GM12878 (cell line): ENCODE measurements at regions not wholly inside any gene's neighbourhood (a gene's known extent, or its start where the extent isn't known, plus 50 kb on each side); places are given as distances from the start of the nearest gene placed in this dataset.
A peak's percentile ranks its signal among the peaks of the same experiment; 100 is the strongest.

Source experiments
- ATAC-seq: fragments of 200-7000 bp; cut with Tn5 transposase; 3 replicates; pipeline ENCODE4 v1.9.1; 2020; ENCODE audit warnings: mild to moderate bottlenecking, moderate library complexity
- BruUV-seq: library from RNA; stranded (reverse); fragments of 400-500 nt; replicated peaks from 2 replicates; lab custom pipeline; 2021; lab: Mats Ljungman, UMichigan
- CTCF ChIA-PET: fragments of 300-600 bp; sonication (Branson Sonifier 250); formaldehyde crosslinking; extraction: SDS; loops from one replicate; lab custom pipeline; 2021; ENCODE audit warnings: inconsistent platforms; lab: Yijun Ruan, JAX
- POLR2A ChIA-PET: fragments of 350-600 bp; formaldehyde crosslinking; extraction: SDS; loops from one replicate; lab custom pipeline; 2021; ENCODE audit warnings: inconsistent platforms; lab: Charles Lee
- RAD21 ChIA-PET: fragments of 300-600 bp; sonication (Branson Sonifier 250); formaldehyde crosslinking; loops from one replicate; lab custom pipeline; 2023; ENCODE audit warnings: antibody characterized with exemption; ENCODE audit not compliant: unreplicated experiment; lab: Charles Lee
- SMC1A ChIA-PET: fragments of 300-600 bp; sonication (Branson Sonifier 250); formaldehyde crosslinking; loops from one replicate; lab custom pipeline; 2023; ENCODE audit not compliant: unreplicated experiment, uncharacterized antibody; lab: Charles Lee
- DNase-seq: peaks from one replicate; pipeline ENCODE4 v3.0.0-alpha.2; 2011; ENCODE audit warnings: low read depth, low spot score
- FAIRE-seq: peaks from 3 replicates; lab custom pipeline; 2011; peaks lifted over from hg19 to GRCh38; lab: Jason Lieb, UNC
- H2AFZ ChIP-seq: 2 replicates; pipeline ENCODE4 v1.6.0; 2011; ENCODE audit warnings: low read depth, low read length, control low read depth; ENCODE audit not compliant: control insufficient read depth
- H3K27ac ChIP-seq: 2 replicates; pipeline ENCODE4 v1.5.1; 2011; ENCODE audit warnings: control low read depth; ENCODE audit not compliant: control insufficient read depth, insufficient read depth
- H3K27me3 ChIP-seq, 2 experiments: replicated peaks in 1 of 2; 2 replicates each; pipeline versions ENCODE4 v1.6.0 to v1.6.1; 2011; ENCODE audit warnings: low read length in 1 of 2; ENCODE audit not compliant: control insufficient read depth in 2 of 2, insufficient read depth in 2 of 2
- H3K36me3 ChIP-seq, 2 experiments: 2 replicates each; pipeline ENCODE4 v1.5.1; 2011; ENCODE audit warnings: low read length in 1 of 2; ENCODE audit not compliant: control insufficient read depth in 2 of 2, insufficient read depth in 2 of 2
- H3K4me1 ChIP-seq: 2 replicates; pipeline ENCODE4 v1.6.1; 2011; ENCODE audit warnings: mild to moderate bottlenecking, low read length, moderate library complexity, mixed read lengths; ENCODE audit not compliant: control insufficient read depth, insufficient read depth
- H3K4me2 ChIP-seq: 2 replicates; pipeline ENCODE4 v1.6.0; 2011; ENCODE audit warnings: control low read depth; ENCODE audit not compliant: control insufficient read depth, insufficient read depth
- H3K4me3 ChIP-seq: fragments of 200-600 bp; sonication (generic); 2 replicates; pipeline ENCODE4 v1.5.1; 2016
- H3K79me2 ChIP-seq: 2 replicates; pipeline ENCODE4 v1.6.0; 2011; ENCODE audit warnings: low read length; ENCODE audit not compliant: control insufficient read depth, insufficient read depth
- H3K9ac ChIP-seq: 2 replicates; pipeline ENCODE4 v1.8.0; 2011; ENCODE audit warnings: low read length, control low read depth, mixed read lengths; ENCODE audit not compliant: control insufficient read depth, insufficient read depth
- H3K9me3 ChIP-seq: replicated peaks from 3 replicates; pipeline ENCODE4 v1.5.1; 2011; ENCODE audit warnings: mild to moderate bottlenecking, low read length; ENCODE audit not compliant: control insufficient read depth, insufficient read depth
- H4K20me1 ChIP-seq: 2 replicates; pipeline ENCODE4 v1.6.0; 2011; ENCODE audit not compliant: control insufficient read depth, insufficient read depth
- CEBPB ChIP-seq, 2 experiments: fragments of 150-350 bp in 1 of 2; IDR thresholded peaks; 2 replicates each; pipeline ENCODE4 v1.6.1; 2012 to 2014; ENCODE audit warnings: low read depth in 2 of 2, low read length in 2 of 2, borderline replicate concordance in 1 of 2, inconsistent platforms in 1 of 2
- CHD1 ChIP-seq: IDR thresholded peaks from 2 replicates; pipeline ENCODE4 v1.6.1; 2012; ENCODE audit warnings: low read depth, low read length, improper control_type of control experiment
- FOS ChIP-seq: IDR thresholded peaks from 3 replicates; pipeline ENCODE4 v1.6.1; 2011; ENCODE audit warnings: borderline replicate concordance; ENCODE audit not compliant: insufficient read length; ENCODE audit errors: extremely low read depth
- HDAC2 ChIP-seq: fragments of 200-600 bp; sonication (generic); IDR thresholded peaks from 2 replicates; pipeline ENCODE4 v1.6.1; 2017
- MXI1 ChIP-seq: fragments of 150-350 bp; IDR thresholded peaks from 2 replicates; pipeline ENCODE4 v1.6.1; 2011; ENCODE audit warnings: low read depth, mild to moderate bottlenecking, inconsistent platforms, low read length, improper control_type of control experiment
- NR2C2 ChIP-seq: IDR thresholded peaks from 2 replicates; pipeline ENCODE4 v1.6.1; 2011; ENCODE audit warnings: borderline replicate concordance, low read depth; ENCODE audit not compliant: control insufficient read depth, insufficient read length
- RCOR1 ChIP-seq: conservative IDR thresholded peaks from 2 replicates; pipeline ENCODE4 v1.6.1; 2012; ENCODE audit warnings: low read depth, low read length, improper control_type of control experiment
- SIX5 ChIP-seq: IDR thresholded peaks from 2 replicates; pipeline ENCODE4 v1.6.1; 2011; ENCODE audit warnings: mild to moderate bottlenecking, low read depth, low read length, moderate library complexity; ENCODE audit not compliant: severe bottlenecking
- SMAD5 ChIP-seq: IDR thresholded peaks from 2 replicates; pipeline ENCODE4 v1.6.1; 2016; ENCODE audit warnings: antibody characterized with exemption, low read depth
- SREBF2 ChIP-seq: IDR thresholded peaks from 2 replicates; pipeline ENCODE4 v1.6.1; 2012; ENCODE audit warnings: mild to moderate bottlenecking, low read length
- STAT3 ChIP-seq: IDR thresholded peaks from 2 replicates; pipeline ENCODE4 v1.6.1; 2011; ENCODE audit warnings: low read depth, low read length, improper control_type of control experiment
- TARDBP ChIP-seq: IDR thresholded peaks from 2 replicates; pipeline ENCODE4 v1.6.1; 2016; ENCODE audit warnings: borderline replicate concordance
- WGBS: methylation state at CpG from one replicate; pipeline ENCODE4 v1.1.6; 2016; ENCODE audit warnings: low lambda C conversion rate; ENCODE audit not compliant: insufficient replicate concordance, insufficient coverage; ENCODE audit errors: missing lambda C conversion rate; 5-methylcytosine and 5-hydroxymethylcytosine counted together
- in situ Hi-C: fragments of 300-500 bp; cut with MboI; formaldehyde crosslinking; loops from 9 replicates; pipeline ENCODE4 v1.14.3; 2018; ENCODE audit warnings: mixed read lengths
- intact Hi-C: fragments of 100-400 bp; cut with micrococcal nuclease; formaldehyde crosslinking; loops from one replicate; pipeline ENCODE4 v1.14.2; 2022; ENCODE audit not compliant: unreplicated experiment
- TF ChIP-seq, protein P1 (sequence below): fragments of 450-650 bp; formaldehyde crosslinking; IDR thresholded peaks from 2 replicates; pipeline ENCODE4 v1.5.0; 2022; ENCODE audit warnings: mild to moderate bottlenecking, missing genetic modification characterization
- TF ChIP-seq, protein P2 (sequence below): fragments of 450-650 bp; IDR thresholded peaks from 2 replicates; pipeline ENCODE4 v1.6.1; 2017; ENCODE audit warnings: antibody characterized with exemption, mild to moderate bottlenecking, moderate library complexity

DNA sequence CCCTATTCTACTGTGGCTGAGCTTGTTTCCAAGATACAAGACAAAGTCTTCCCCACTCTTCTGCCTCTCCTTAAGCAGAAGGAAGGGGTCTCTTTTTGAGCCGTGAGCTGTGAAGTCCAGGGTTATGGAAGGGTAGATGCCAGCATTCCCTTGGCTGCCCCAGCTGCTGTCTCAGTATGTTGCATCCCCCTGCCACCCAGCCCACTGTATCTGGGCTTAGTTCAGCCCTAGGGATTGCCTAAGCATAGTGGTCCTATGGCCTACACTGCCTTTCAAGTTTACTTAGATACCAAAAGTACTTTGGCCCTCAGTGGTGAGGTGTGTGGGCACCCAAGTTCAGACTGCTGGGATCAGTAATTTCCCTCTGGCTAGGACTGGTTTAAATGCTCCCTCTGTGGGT lies 421.9 kb upstream of the KHDRBS2 start:
- POLR2A ChIA-PET, result no interaction called here
- intact Hi-C loops, result no loop called here
- no peak overlapping the region for H3K27ac ChIP-seq

DNA sequence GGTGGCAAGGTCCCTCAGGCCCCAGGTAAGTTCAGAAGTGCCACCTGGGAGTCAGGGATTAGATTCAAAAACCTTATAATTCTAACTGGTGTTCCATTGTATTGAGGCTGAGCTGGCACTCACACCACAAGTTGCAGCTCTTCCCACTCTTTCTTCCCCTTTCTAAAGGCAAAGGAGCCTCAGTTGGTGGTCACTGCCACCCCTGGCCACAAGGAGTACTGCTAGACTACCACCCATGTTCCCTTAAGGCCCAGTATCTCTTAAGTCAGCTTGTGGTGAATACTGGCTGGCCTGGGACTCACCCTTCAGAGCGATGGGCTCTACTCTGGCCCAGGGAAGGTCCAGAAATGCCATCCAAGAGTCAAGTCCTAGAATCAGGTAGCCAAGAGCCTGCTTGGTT lies 421.1 kb upstream of the KHDRBS2 start:
- intact Hi-C loops, result no loop called here
- ChIA-PET RAD21 (no interaction called here), CTCF (no interaction called here), POLR2A (no interaction called here), SMC1A (no interaction called here)
- Histone ChIP-seq H3K4me1 (no peaks in the 10 kb centered on the region), H3K4me2 (no peak overlapping the region), H3K9ac (no peak overlapping the region), H3K36me3 (no peaks in the 10 kb centered on the region), H3K27me3 (no peaks in the 10 kb centered on the region), H3K9me3 (no peaks in the 10 kb centered on the region), H2AFZ (no peak overlapping the region), H3K27ac (no peak overlapping the region), H3K79me2 (no peaks in the 10 kb centered on the region), H3K4me3 (no peak overlapping the region), H4K20me1 (no peaks in the 10 kb centered on the region)
- WGBS, result 0% methylated on average over 1 of the region's 1 CpG
- no peak for FAIRE-seq
- DNase-seq, result no peak
- no TSS peak for BruUV-seq
- in situ Hi-C loops, result no loop called here
- ATAC-seq, result 0 out of 3 replicates have a peak, but pooled peaks have one; percentile 35
- TF ChIP-seq CEBPB (IDR thresholded peaks at IDR 0.05; ENCODE audit: borderline replicate concordance in 1 of 2, low read depth in 2 of 2, low read length in 2 of 2) (no peak), SMAD5 (no peak), RCOR1 (no peak), SIX5 (no peak), SREBF2 (no peak), HDAC2 (no peak), MXI1 (no peak), NR2C2 (no peak), STAT3 (no peak), TARDBP (no peak), FOS (no peak)
- TF ChIP-seq, protein P1, sequence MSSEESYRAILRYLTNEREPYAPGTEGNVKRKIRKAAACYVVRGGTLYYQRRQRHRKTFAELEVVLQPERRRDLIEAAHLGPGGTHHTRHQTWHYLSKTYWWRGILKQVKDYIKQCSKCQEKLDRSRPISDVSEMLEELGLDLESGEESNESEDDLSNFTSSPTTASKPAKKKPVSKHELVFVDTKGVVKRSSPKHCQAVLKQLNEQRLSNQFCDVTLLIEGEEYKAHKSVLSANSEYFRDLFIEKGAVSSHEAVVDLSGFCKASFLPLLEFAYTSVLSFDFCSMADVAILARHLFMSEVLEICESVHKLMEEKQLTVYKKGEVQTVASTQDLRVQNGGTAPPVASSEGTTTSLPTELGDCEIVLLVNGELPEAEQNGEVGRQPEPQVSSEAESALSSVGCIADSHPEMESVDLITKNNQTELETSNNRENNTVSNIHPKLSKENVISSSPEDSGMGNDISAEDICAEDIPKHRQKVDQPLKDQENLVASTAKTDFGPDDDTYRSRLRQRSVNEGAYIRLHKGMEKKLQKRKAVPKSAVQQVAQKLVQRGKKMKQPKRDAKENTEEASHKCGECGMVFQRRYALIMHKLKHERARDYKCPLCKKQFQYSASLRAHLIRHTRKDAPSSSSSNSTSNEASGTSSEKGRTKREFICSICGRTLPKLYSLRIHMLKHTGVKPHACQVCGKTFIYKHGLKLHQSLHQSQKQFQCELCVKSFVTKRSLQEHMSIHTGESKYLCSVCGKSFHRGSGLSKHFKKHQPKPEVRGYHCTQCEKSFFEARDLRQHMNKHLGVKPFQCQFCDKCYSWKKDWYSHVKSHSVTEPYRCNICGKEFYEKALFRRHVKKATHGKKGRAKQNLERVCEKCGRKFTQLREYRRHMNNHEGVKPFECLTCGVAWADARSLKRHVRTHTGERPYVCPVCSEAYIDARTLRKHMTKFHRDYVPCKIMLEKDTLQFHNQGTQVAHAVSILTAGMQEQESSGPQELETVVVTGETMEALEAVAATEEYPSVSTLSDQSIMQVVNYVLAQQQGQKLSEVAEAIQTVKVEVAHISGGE (CRISPR knock-in tag), result no peak
- TF ChIP-seq, protein P2, sequence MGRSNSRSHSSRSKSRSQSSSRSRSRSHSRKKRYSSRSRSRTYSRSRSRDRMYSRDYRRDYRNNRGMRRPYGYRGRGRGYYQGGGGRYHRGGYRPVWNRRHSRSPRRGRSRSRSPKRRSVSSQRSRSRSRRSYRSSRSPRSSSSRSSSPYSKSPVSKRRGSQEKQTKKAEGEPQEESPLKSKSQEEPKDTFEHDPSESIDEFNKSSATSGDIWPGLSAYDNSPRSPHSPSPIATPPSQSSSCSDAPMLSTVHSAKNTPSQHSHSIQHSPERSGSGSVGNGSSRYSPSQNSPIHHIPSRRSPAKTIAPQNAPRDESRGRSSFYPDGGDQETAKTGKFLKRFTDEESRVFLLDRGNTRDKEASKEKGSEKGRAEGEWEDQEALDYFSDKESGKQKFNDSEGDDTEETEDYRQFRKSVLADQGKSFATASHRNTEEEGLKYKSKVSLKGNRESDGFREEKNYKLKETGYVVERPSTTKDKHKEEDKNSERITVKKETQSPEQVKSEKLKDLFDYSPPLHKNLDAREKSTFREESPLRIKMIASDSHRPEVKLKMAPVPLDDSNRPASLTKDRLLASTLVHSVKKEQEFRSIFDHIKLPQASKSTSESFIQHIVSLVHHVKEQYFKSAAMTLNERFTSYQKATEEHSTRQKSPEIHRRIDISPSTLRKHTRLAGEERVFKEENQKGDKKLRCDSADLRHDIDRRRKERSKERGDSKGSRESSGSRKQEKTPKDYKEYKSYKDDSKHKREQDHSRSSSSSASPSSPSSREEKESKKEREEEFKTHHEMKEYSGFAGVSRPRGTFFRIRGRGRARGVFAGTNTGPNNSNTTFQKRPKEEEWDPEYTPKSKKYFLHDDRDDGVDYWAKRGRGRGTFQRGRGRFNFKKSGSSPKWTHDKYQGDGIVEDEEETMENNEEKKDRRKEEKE, result no peak

More for the DNA sequence above, 421.9 kb upstream of the KHDRBS2 start:
- H3K79me2 ChIP-seq, result no peaks in the 10 kb centered on the region
- H2AFZ ChIP-seq, result no peak overlapping the region
- no peak for TF ChIP-seq CHD1
- H3K36me3 ChIP-seq, result no peaks in the 10 kb centered on the region
- H4K20me1 ChIP-seq, result no peaks in the 10 kb centered on the region
- SMC1A ChIA-PET, result no interaction called here
- DNase-seq (no peak), ATAC-seq (no peak), FAIRE-seq (no peak)
- RAD21 ChIA-PET, result no interaction called here
- in situ Hi-C loops, result no loop called here
- BruUV-seq, result no TSS peak
- 0% methylated on average over 1 of the region's 1 CpG for WGBS
- H3K9ac ChIP-seq, result no peak overlapping the region
- no peaks in the 10 kb centered on the region for H3K27me3 ChIP-seq
- no peak overlapping the region for H3K4me2 ChIP-seq
- CTCF ChIA-PET, result no interaction called here
- no peaks in the 10 kb centered on the region for H3K9me3 ChIP-seq
- H3K4me3 ChIP-seq, result no peak overlapping the region
- no peaks in the 10 kb centered on the region for H3K4me1 ChIP-seq
